HepG2 (cell line): ENCODE measurements at regions not wholly inside any gene's neighbourhood (a gene's known extent, or its start where the extent isn't known, plus 50 kb on each side); places are given as distances from the start of the nearest gene placed in this dataset.

ENCODE experiments used
- ATAC-seq: fragments of 200-7000 bp; cut with Tn5 transposase; 3 replicates; pipeline ENCODE4 v1.9.1; 2020; ENCODE audit warnings: mild to moderate bottlenecking, moderate library complexity
- BruUV-seq: library from RNA; stranded (reverse); fragments of 400-500 nt; replicated peaks from 2 replicates; lab custom pipeline; 2021; lab: Mats Ljungman, UMichigan
- CTCF ChIA-PET: fragments of 300-600 bp; formaldehyde crosslinking; extraction: SDS; loops from one replicate; lab custom pipeline; 2021; ENCODE audit warnings: low total read pairs, inconsistent platforms, low intra/inter-chr PET ratio; lab: Yijun Ruan, JAX
- POLR2A ChIA-PET: fragments of 350-600 bp; sonication (Branson Sonifier 250); formaldehyde crosslinking; loops from one replicate; lab custom pipeline; 2020; ENCODE audit warnings: antibody characterized with exemption, inconsistent platforms; lab: Yijun Ruan, JAX
- DNase-seq: peaks from one replicate; pipeline ENCODE4 v3.0.0-alpha.2; 2015; ENCODE audit warnings: low spot score
- FAIRE-seq: peaks from 3 replicates; lab custom pipeline; 2011; peaks lifted over from hg19 to GRCh38; lab: Jason Lieb, UNC
- H2AFZ ChIP-seq: one replicate; pipeline ENCODE4 v1.6.1; 2011; ENCODE audit warnings: low read length, inconsistent platforms
- H3K27ac ChIP-seq: fragments of 300-600 bp; 3 replicates; pipeline ENCODE4 v1.8.0; 2011; ENCODE audit warnings: mixed run types, mild to moderate bottlenecking, mixed read lengths, low read length, inconsistent platforms; ENCODE audit not compliant: insufficient read depth; ENCODE audit errors: extremely low read length
- H3K27me3 ChIP-seq, 2 experiments: fragments of 200-600 bp in 1 of 2; 2 replicates in 1 of 2; 3 replicates in 1 of 2; pipeline versions ENCODE4 v1.6.0 to v1.8.0; 2011; ENCODE audit warnings: low read length in 2 of 2, mild to moderate bottlenecking in 2 of 2, moderate library complexity in 2 of 2, inconsistent platforms in 1 of 2; ENCODE audit not compliant: insufficient read depth in 2 of 2, control insufficient read depth in 1 of 2
- H3K36me3 ChIP-seq, 2 experiments: fragments of 200-600 bp in 1 of 2; replicated peaks in 1 of 2; 2 replicates in 1 of 2; 3 replicates in 1 of 2; pipeline versions ENCODE4 v1.5.1 to v1.8.0; 2011; ENCODE audit warnings: low read length in 2 of 2, inconsistent platforms in 1 of 2; ENCODE audit not compliant: insufficient read depth in 2 of 2, control insufficient read depth in 1 of 2
- H3K4me1 ChIP-seq: 2 replicates; pipeline ENCODE4 v1.5.1; 2012; ENCODE audit warnings: low read length, inconsistent platforms; ENCODE audit not compliant: insufficient read depth
- H3K4me2 ChIP-seq: 2 replicates; pipeline ENCODE4 v1.6.0; 2011; ENCODE audit warnings: low read depth, low read length, inconsistent platforms
- H3K4me3 ChIP-seq, 3 experiments: fragments of 200-600 bp in 1 of 3; sonication (generic), shearing (Covaris generic) in 1 of 3; replicated peaks in 1 of 3; 2 replicates each; pipeline ENCODE4 v1.5.1; 2011 to 2016; ENCODE audit warnings: low read length in 3 of 3, inconsistent platforms in 2 of 3, low read depth in 2 of 3, mild to moderate bottlenecking in 2 of 3, control low read depth in 1 of 3, mixed read lengths in 1 of 3; ENCODE audit not compliant: insufficient read depth in 1 of 3
- H3K79me2 ChIP-seq: one replicate; pipeline ENCODE4 v1.6.1; 2011; ENCODE audit warnings: low read length, inconsistent platforms; ENCODE audit not compliant: insufficient read depth
- H3K9ac ChIP-seq: 2 replicates; pipeline ENCODE4 v1.6.0; 2011; ENCODE audit warnings: mild to moderate bottlenecking, low read depth, low read length, inconsistent platforms; ENCODE audit not compliant: insufficient read depth
- H3K9me3 ChIP-seq: 2 replicates; pipeline ENCODE4 v1.5.1; 2012; ENCODE audit warnings: mild to moderate bottlenecking, low read length
- H4K20me1 ChIP-seq: 2 replicates; pipeline ENCODE4 v1.6.0; 2011; ENCODE audit warnings: inconsistent platforms, mild to moderate bottlenecking, low read length, moderate library complexity; ENCODE audit not compliant: insufficient read depth
- CENPX ChIP-seq: sonication (generic); formaldehyde crosslinking; IDR thresholded peaks from 2 replicates; pipeline ENCODE4 v1.9.0; 2021; ENCODE audit warnings: mild to moderate bottlenecking, missing genetic modification reagents, moderate library complexity
- MTF1 ChIP-seq: sonication (generic); formaldehyde crosslinking; IDR thresholded peaks from 2 replicates; pipeline ENCODE4 v1.5.0; 2020; ENCODE audit warnings: missing genetic modification reagents
- NFYB ChIP-seq: sonication (generic); formaldehyde crosslinking; IDR thresholded peaks from 2 replicates; pipeline ENCODE4 v1.4.0; 2020; ENCODE audit warnings: missing genetic modification reagents
- ZNF10 ChIP-seq: sonication (generic); formaldehyde crosslinking; IDR thresholded peaks from 2 replicates; pipeline ENCODE4 v1.4.0; 2020; ENCODE audit warnings: mild to moderate bottlenecking, low read depth, missing genetic modification reagents, borderline replicate concordance
- ZNF564 ChIP-seq: sonication (generic); formaldehyde crosslinking; IDR thresholded peaks from 2 replicates; pipeline ENCODE4 v1.8.1; 2023; ENCODE audit warnings: mild to moderate bottlenecking, missing genetic modification reagents
- WGBS: methylation state at CpG from one replicate; pipeline ENCODE4 v1.1.6; 2017; ENCODE audit warnings: low lambda C conversion rate; 5-methylcytosine and 5-hydroxymethylcytosine counted together
- in situ Hi-C: cut with HindIII; loops from 2 replicates; pipeline ENCODE4 v1.10.0; 2017; ENCODE audit warnings: low pct_unique_long_range_greater_than_20kb; ENCODE audit not compliant: extremely low pct_ligation_motif_present
- intact Hi-C: fragments of 100-400 bp; cut with micrococcal nuclease; formaldehyde crosslinking; loops from one replicate; pipeline ENCODE4 v1.10.0; 2022; ENCODE audit not compliant: unreplicated experiment
- TF ChIP-seq, protein P1 (sequence below): sonication (generic); formaldehyde crosslinking; IDR thresholded peaks from 2 replicates; pipeline ENCODE4 v1.5.1; 2020; ENCODE audit warnings: mild to moderate bottlenecking, missing genetic modification reagents, borderline replicate concordance
- TF ChIP-seq, protein P2 (sequence below): IDR thresholded peaks from 2 replicates; pipeline ENCODE4 v1.6.1; 2016; ENCODE audit warnings: low read depth, missing genetic modification reagents, missing compliant biosample characterization

GRCh38 chr14:28820677-28821076, 54.1 kb downstream of the FOXG1 start:
- WGBS: 4% methylated on average over 1 of the region's 1 CpG
- intact Hi-C loops: no loop called here
- no peak overlapping the region for H3K4me2 ChIP-seq
- H3K4me3 ChIP-seq: no peak overlapping the region
- H3K27me3 ChIP-seq: no peaks in the 10 kb centered on the region
- in situ Hi-C loops: no loop called here
- no peaks in the 10 kb centered on the region for H3K79me2 ChIP-seq
- FAIRE-seq (no peak), ATAC-seq (no peak), DNase-seq (no peak)
- H3K36me3 ChIP-seq: no peaks in the 10 kb centered on the region
- H4K20me1 ChIP-seq: no peaks in the 10 kb centered on the region
- ChIA-PET CTCF (no interaction called here), POLR2A (no interaction called here)
- TF ChIP-seq, protein P1, sequence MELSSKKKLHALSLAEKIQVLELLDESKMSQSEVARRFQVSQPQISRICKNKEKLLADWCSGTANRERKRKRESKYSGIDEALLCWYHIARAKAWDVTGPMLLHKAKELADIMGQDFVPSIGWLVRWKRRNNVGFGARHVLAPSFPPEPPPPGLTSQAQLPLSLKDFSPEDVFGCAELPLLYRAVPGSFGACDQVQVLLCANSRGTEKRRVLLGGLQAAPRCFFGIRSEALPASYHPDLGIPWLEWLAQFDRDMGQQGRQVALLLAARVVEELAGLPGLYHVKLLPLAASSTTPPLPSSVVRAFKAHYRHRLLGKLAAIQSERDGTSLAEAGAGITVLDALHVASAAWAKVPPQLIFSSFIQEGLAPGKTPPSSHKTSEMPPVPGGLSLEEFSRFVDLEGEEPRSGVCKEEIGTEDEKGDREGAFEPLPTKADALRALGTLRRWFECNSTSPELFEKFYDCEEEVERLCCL (CRISPR knock-in tag): no peak
- no peak for TF ChIP-seq NFYB (CRISPR knock-in tag)
- TF ChIP-seq, protein P2, sequence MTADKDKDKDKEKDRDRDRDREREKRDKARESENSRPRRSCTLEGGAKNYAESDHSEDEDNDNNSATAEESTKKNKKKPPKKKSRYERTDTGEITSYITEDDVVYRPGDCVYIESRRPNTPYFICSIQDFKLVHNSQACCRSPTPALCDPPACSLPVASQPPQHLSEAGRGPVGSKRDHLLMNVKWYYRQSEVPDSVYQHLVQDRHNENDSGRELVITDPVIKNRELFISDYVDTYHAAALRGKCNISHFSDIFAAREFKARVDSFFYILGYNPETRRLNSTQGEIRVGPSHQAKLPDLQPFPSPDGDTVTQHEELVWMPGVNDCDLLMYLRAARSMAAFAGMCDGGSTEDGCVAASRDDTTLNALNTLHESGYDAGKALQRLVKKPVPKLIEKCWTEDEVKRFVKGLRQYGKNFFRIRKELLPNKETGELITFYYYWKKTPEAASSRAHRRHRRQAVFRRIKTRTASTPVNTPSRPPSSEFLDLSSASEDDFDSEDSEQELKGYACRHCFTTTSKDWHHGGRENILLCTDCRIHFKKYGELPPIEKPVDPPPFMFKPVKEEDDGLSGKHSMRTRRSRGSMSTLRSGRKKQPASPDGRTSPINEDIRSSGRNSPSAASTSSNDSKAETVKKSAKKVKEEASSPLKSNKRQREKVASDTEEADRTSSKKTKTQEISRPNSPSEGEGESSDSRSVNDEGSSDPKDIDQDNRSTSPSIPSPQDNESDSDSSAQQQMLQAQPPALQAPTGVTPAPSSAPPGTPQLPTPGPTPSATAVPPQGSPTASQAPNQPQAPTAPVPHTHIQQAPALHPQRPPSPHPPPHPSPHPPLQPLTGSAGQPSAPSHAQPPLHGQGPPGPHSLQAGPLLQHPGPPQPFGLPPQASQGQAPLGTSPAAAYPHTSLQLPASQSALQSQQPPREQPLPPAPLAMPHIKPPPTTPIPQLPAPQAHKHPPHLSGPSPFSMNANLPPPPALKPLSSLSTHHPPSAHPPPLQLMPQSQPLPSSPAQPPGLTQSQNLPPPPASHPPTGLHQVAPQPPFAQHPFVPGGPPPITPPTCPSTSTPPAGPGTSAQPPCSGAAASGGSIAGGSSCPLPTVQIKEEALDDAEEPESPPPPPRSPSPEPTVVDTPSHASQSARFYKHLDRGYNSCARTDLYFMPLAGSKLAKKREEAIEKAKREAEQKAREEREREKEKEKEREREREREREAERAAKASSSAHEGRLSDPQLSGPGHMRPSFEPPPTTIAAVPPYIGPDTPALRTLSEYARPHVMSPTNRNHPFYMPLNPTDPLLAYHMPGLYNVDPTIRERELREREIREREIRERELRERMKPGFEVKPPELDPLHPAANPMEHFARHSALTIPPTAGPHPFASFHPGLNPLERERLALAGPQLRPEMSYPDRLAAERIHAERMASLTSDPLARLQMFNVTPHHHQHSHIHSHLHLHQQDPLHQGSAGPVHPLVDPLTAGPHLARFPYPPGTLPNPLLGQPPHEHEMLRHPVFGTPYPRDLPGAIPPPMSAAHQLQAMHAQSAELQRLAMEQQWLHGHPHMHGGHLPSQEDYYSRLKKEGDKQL: no peak
- TF ChIP-seq CENPX: no peak
- TF ChIP-seq MTF1 (CRISPR knock-in tag): no peak
- no peak for TF ChIP-seq ZNF564 (CRISPR knock-in tag)
- TF ChIP-seq ZNF10 (CRISPR knock-in tag): no peak
- H3K27ac ChIP-seq: no peak overlapping the region
- BruUV-seq: no TSS peak
- H3K9ac ChIP-seq: no peak overlapping the region
- no peaks in the 10 kb centered on the region for H3K4me1 ChIP-seq
- peaks cover 39% of the 10 kb centered on the region for H3K9me3 ChIP-seq
- H2AFZ ChIP-seq: no peak overlapping the region
